Left ventricle myocardium inferior (tissue), 1 donor: ENCODE measurements at regions not wholly inside any gene's neighbourhood (a gene's known extent, or its start where the extent isn't known, plus 50 kb on each side); places are given as distances from the start of the nearest gene placed in this dataset.

Experiments
- DNase-seq: peaks from one replicate; pipeline ENCODE4 v3.0.0-alpha.2; 2020
- H3K27ac ChIP-seq: fragments of 200-600 bp; replicated peaks from 2 replicates; pipeline ENCODE4 v1.8.0; 2021
- H3K27me3 ChIP-seq: fragments of 200-600 bp; 2 replicates; pipeline ENCODE4 v1.8.0; 2021; ENCODE audit warnings: low read depth
- H3K36me3 ChIP-seq: fragments of 200-600 bp; 2 replicates; pipeline ENCODE4 v1.8.0; 2021
- H3K4me1 ChIP-seq: fragments of 200-600 bp; 2 replicates; pipeline ENCODE4 v1.8.0; 2021
- H3K4me3 ChIP-seq: fragments of 200-600 bp; 2 replicates; pipeline ENCODE4 v1.8.0; 2021; ENCODE audit warnings: mild to moderate bottlenecking, moderate library complexity
- H3K9me3 ChIP-seq: fragments of 200-600 bp; replicated peaks from 2 replicates; pipeline ENCODE4 v1.8.0; 2021
- intact Hi-C: fragments of 100-400 bp; cut with micrococcal nuclease; formaldehyde crosslinking; loops from one replicate; pipeline ENCODE4 v1.11.0; 2022
- TF ChIP-seq, protein P1 (sequence below): fragments of 200-600 bp; IDR thresholded peaks from 2 replicates; pipeline ENCODE4 v1.8.0; 2021; ENCODE audit warnings: antibody characterized with exemption, mild to moderate bottlenecking, borderline replicate concordance
- donor health status: DM: no; HTN: yes; CAD: no; lungs with severe emphysema.

DNA sequence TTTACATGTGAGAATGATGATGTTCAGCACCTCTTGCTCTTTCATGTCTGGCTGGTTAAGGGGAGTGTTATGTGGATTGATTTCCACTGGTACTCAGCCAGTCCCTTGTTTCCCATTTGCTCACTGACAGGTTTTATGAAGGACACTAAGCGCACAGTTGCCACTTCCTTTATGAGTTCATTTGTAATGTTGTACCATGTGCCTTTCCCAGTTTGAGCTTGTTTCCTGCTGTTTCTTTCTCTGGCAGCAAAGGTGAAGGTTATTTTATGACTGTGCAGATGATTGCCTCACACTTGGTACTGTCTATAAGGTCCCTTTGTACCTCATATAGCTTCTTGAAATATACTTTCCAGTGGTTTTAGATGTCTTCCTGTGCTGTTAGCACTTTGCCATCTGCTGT, 1700.5 kb upstream of the TMEFF2 start:
- TF ChIP-seq, protein P1, sequence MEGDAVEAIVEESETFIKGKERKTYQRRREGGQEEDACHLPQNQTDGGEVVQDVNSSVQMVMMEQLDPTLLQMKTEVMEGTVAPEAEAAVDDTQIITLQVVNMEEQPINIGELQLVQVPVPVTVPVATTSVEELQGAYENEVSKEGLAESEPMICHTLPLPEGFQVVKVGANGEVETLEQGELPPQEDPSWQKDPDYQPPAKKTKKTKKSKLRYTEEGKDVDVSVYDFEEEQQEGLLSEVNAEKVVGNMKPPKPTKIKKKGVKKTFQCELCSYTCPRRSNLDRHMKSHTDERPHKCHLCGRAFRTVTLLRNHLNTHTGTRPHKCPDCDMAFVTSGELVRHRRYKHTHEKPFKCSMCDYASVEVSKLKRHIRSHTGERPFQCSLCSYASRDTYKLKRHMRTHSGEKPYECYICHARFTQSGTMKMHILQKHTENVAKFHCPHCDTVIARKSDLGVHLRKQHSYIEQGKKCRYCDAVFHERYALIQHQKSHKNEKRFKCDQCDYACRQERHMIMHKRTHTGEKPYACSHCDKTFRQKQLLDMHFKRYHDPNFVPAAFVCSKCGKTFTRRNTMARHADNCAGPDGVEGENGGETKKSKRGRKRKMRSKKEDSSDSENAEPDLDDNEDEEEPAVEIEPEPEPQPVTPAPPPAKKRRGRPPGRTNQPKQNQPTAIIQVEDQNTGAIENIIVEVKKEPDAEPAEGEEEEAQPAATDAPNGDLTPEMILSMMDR = no peak
- Histone ChIP-seq H3K36me3 (no peaks in the 10 kb centered on the region), H3K27me3 (no peaks in the 10 kb centered on the region), H3K4me3 (no peak overlapping the region), H3K9me3 (no peaks in the 10 kb centered on the region), H3K4me1 (no peaks in the 10 kb centered on the region), H3K27ac (no peak overlapping the region)
- intact Hi-C loops = no loop called here
- DNase-seq = no peak

DNA sequence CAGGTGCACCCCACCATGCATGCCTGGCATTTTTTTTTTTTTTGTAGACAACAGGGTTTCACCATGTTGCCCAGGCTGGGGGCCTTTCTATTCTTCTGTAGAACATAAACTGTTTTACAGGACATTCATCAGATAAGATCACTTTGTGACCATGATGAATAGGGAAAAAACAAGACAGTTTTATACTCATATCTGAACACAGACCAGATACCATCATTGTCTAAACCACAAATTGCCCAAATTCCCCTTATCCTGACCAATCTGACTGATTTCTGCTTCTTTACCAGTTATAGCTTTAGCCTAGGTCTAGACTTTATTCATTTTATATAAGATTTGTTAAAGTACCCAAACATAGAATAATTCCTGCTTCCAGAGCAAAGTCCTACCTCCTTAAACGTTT, 1699.3 kb upstream of the TMEFF2 start:
- H3K27ac ChIP-seq = no peak overlapping the region
- no peaks in the 10 kb centered on the region for H3K9me3 ChIP-seq
- intact Hi-C loops = no loop called here
- H3K36me3 ChIP-seq = no peaks in the 10 kb centered on the region
- no peak overlapping the region for H3K4me3 ChIP-seq
- no peak for DNase-seq
- H3K4me1 ChIP-seq = no peaks in the 10 kb centered on the region
- TF ChIP-seq, protein P1 = no peak
- H3K27me3 ChIP-seq = no peaks in the 10 kb centered on the region

DNA sequence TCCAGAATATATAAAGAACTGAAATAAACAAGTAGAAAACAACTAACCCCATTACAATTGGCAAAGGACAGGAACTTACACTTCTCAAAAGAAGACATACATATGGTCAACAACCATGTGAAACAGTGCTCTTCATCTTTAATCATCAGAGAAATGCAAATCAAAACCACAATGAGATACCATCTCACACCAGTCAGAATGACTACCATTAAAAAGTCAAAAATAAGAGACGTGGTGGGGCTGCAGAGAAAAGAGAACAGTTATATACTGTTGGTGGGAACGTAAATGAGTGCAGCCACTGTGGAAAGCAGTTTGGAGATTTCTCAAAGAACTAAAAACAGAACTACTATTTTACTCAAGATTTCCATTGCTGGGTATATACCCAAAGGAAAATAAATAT, 1696.3 kb upstream of the TMEFF2 start:
- Histone ChIP-seq H3K4me3 (no peak overlapping the region), H3K27me3 (no peaks in the 10 kb centered on the region), H3K36me3 (no peaks in the 10 kb centered on the region), H3K9me3 (no peaks in the 10 kb centered on the region), H3K27ac (no peak overlapping the region), H3K4me1 (no peaks in the 10 kb centered on the region)
- intact Hi-C loops = no loop called here
- no peak for DNase-seq
- TF ChIP-seq, protein P1 = no peak

DNA sequence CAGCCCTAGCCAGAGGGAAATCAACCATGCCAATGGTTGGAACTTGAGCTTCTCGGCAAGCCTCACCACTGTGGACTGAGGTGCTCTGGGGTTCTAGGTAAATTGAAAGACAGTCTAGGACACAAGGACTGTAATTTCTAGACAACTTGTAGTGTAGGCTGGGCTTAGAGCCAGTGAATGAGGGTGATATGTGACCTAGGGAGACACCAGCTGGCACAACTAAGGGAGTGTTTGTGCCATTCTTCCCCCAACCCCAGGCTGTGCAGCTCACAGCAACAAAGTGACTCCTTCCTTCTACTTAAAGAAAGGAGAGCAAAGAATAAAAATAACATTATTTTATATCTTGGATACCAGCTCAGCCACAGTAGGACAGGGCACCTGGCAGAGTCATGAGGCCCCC, 1690.7 kb upstream of the TMEFF2 start:
- intact Hi-C loops = no loop called here
- TF ChIP-seq, protein P1 = no peak

DNA sequence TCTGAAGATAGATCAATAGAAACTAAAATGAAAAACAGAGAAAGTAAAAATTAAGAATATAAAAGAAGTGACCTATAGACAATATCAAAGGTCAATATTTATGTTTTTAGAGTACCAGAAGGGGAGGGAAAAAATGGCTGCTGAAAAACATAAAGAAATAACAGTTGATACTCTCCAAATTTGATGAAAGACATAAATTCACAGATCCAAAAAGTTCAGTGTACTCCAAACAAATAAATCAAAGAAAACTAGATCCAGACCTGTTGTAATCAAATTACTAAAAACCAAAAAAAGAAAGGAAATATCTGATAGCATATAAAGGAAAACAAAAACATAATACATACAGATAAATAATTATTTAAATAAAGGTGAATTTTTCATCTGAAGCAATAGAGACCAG, 1689.1 kb upstream of the TMEFF2 start:
- Histone ChIP-seq H3K4me3 (no peak overlapping the region), H3K36me3 (no peaks in the 10 kb centered on the region), H3K27me3 (no peaks in the 10 kb centered on the region), H3K9me3 (peaks cover 22% of the 10 kb centered on the region), H3K27ac (no peak overlapping the region), H3K4me1 (no peaks in the 10 kb centered on the region)
- intact Hi-C loops = no loop called here
- DNase-seq = no peak
- TF ChIP-seq, protein P1 = no peak

More for the DNA sequence above, 1690.7 kb upstream of the TMEFF2 start:
- no peak for DNase-seq
- H3K36me3 ChIP-seq = no peaks in the 10 kb centered on the region
- H3K4me1 ChIP-seq = no peaks in the 10 kb centered on the region
- H3K4me3 ChIP-seq = no peak overlapping the region
- no peaks in the 10 kb centered on the region for H3K27me3 ChIP-seq
- peaks cover 22% of the 10 kb centered on the region for H3K9me3 ChIP-seq
- no peak overlapping the region for H3K27ac ChIP-seq

DNA sequence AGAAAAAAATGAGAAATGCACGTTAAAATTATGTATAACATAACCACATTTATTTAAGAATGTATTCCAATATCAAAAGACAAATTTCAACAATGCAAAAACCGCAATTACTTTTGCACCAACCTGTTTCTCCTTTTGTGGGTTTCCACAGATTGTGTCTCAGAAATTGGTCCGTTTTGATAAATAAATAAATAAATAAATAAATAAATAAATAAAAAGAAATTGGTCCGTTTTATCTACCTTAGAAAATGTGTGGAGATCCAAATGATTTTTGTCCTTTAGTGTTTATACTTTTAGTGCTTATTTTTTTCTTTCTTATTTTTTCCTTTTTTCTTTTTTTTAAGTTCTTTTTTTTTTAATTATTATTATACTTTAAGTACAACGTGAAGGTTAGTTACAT, 1682.2 kb upstream of the TMEFF2 start:
- TF ChIP-seq, protein P1 = no peak
- no peak for DNase-seq
- peaks cover 18% of the 10 kb centered on the region for H3K9me3 ChIP-seq
- no peak overlapping the region for H3K4me3 ChIP-seq
- no peak overlapping the region for H3K27ac ChIP-seq
- H3K4me1 ChIP-seq = no peaks in the 10 kb centered on the region
- no peaks in the 10 kb centered on the region for H3K36me3 ChIP-seq
- intact Hi-C loops = no loop called here
- no peaks in the 10 kb centered on the region for H3K27me3 ChIP-seq
